ENCODE measurements at regions not wholly inside any gene's neighbourhood (a gene's known extent, or its start where the extent isn't known, plus 50 kb on each side); places are given as distances from the start of the nearest gene placed in this dataset.

GRCh38 chr4:123748806-123749205 is 352.2 kb downstream of the SPRY1 start:
- no peaks in the 10 kb centered on the region for H3F3A ChIP-seq (ENCODE audit: insufficient read depth, low read length, poor library complexity, severe bottlenecking)
- H3K4me3 ChIP-seq (ENCODE audit: low read length) = no peak overlapping the region
- H3K9me3 ChIP-seq (ENCODE audit: low read length) = no peaks in the 10 kb centered on the region

GRCh38 chr4:123749383-123749782 is 352.8 kb downstream of the SPRY1 start:
- Histone ChIP-seq H3K9ac (ENCODE audit: low read length) (no peak overlapping the region), H4K20me1 (ENCODE audit: insufficient read depth) (no peaks in the 10 kb centered on the region), H3F3A (ENCODE audit: insufficient read depth, low read length, poor library complexity, severe bottlenecking) (no peaks in the 10 kb centered on the region), H3K27me3 (ENCODE audit: insufficient read depth, low read depth, low read length) (no peaks in the 10 kb centered on the region), H3K79me2 (replicated peaks; ENCODE audit: insufficient read depth, low read length) (no peaks in the 10 kb centered on the region), H3K9me2 (ENCODE audit: insufficient read depth, low read length) (no peaks in the 10 kb centered on the region), H2AFZ (ENCODE audit: low read depth, low read length) (no peak overlapping the region), H3K9me3 (ENCODE audit: low read length) (no peaks in the 10 kb centered on the region), H3K36me3 (ENCODE audit: insufficient read depth, low read length) (no peaks in the 10 kb centered on the region), H3K27ac (ENCODE audit: low read length) (no peak overlapping the region), H3K4me2 (ENCODE audit: low read length) (no peak overlapping the region), H3K4me3 (ENCODE audit: low read length) (no peak overlapping the region)
- no peak for TF ChIP-seq POLR2AphosphoS5 (IDR thresholded peaks at IDR 0.05)
- TF ChIP-seq RAD21 (conservative IDR thresholded peaks at IDR 0.05) = no peak
- TF ChIP-seq MXI1 (conservative IDR thresholded peaks at IDR 0.05; ENCODE audit: poor library complexity, severe bottlenecking) = no peak
- TF ChIP-seq CTCF (IDR thresholded peaks at IDR 0.05; ENCODE audit: poor library complexity, severe bottlenecking) = no peak
- no peak for TF ChIP-seq EP300 (conservative IDR thresholded peaks at IDR 0.05; ENCODE audit: poor library complexity, severe bottlenecking)
- TF ChIP-seq EZH2 (IDR thresholded peaks at IDR 0.05; ENCODE audit: borderline replicate concordance, insufficient read depth, low read length, poor library complexity, severe bottlenecking) = no peak
- no peak for TF ChIP-seq REST (IDR thresholded peaks at IDR 0.05; ENCODE audit: borderline replicate concordance)
- TF ChIP-seq TAF1 (IDR thresholded peaks at IDR 0.05; ENCODE audit: low read depth) = no peak

More at GRCh38 chr4:123748806-123749205, 352.2 kb downstream of the SPRY1 start:
- H3K4me2 ChIP-seq (ENCODE audit: low read length) = no peak overlapping the region
- TF ChIP-seq RAD21 (conservative IDR thresholded peaks at IDR 0.05) = no peak
- no peak for TF ChIP-seq TAF1 (IDR thresholded peaks at IDR 0.05; ENCODE audit: low read depth)
- H3K27me3 ChIP-seq (ENCODE audit: insufficient read depth, low read depth, low read length) = no peaks in the 10 kb centered on the region
- H3K79me2 ChIP-seq (replicated peaks; ENCODE audit: insufficient read depth, low read length) = no peaks in the 10 kb centered on the region
- no peaks in the 10 kb centered on the region for H3K9me2 ChIP-seq (ENCODE audit: insufficient read depth, low read length)
- no peaks in the 10 kb centered on the region for H4K20me1 ChIP-seq (ENCODE audit: insufficient read depth)
- no peak overlapping the region for H3K27ac ChIP-seq (ENCODE audit: low read length)
- no peaks in the 10 kb centered on the region for H3K36me3 ChIP-seq (ENCODE audit: insufficient read depth, low read length)
- H3K9ac ChIP-seq (ENCODE audit: low read length) = no peak overlapping the region
- no peak overlapping the region for H2AFZ ChIP-seq (ENCODE audit: low read depth, low read length)

GRCh38 chr4:123750044-123750443 is 353.4 kb downstream of the SPRY1 start:
- Histone ChIP-seq H3K4me2 (ENCODE audit: low read length) (no peak overlapping the region), H3K9me2 (ENCODE audit: insufficient read depth, low read length) (no peaks in the 10 kb centered on the region), H2AFZ (ENCODE audit: low read depth, low read length) (no peak overlapping the region), H3K36me3 (ENCODE audit: insufficient read depth, low read length) (no peaks in the 10 kb centered on the region), H3F3A (ENCODE audit: insufficient read depth, low read length, poor library complexity, severe bottlenecking) (no peaks in the 10 kb centered on the region), H3K9me3 (ENCODE audit: low read length) (no peaks in the 10 kb centered on the region), H3K4me3 (ENCODE audit: low read length) (no peak overlapping the region), H4K20me1 (ENCODE audit: insufficient read depth) (no peaks in the 10 kb centered on the region), H3K27me3 (ENCODE audit: insufficient read depth, low read depth, low read length) (no peaks in the 10 kb centered on the region), H3K79me2 (replicated peaks; ENCODE audit: insufficient read depth, low read length) (no peaks in the 10 kb centered on the region), H3K9ac (ENCODE audit: low read length) (no peak overlapping the region), H3K27ac (ENCODE audit: low read length) (no peak overlapping the region)
- no peak for TF ChIP-seq POLR2AphosphoS5 (IDR thresholded peaks at IDR 0.05)
- TF ChIP-seq RAD21 (conservative IDR thresholded peaks at IDR 0.05) = no peak
- no peak for TF ChIP-seq TAF1 (IDR thresholded peaks at IDR 0.05; ENCODE audit: low read depth)
- no peak for TF ChIP-seq EP300 (conservative IDR thresholded peaks at IDR 0.05; ENCODE audit: poor library complexity, severe bottlenecking)

All from neural cell (in vitro differentiated cells).